ENCODE measurements at regions not wholly inside any gene's neighbourhood (a gene's known extent, or its start where the extent isn't known, plus 50 kb on each side); places are given as distances from the start of the nearest gene placed in this dataset.
"Not testable (repeated sequence)": the region's sequence is repeated elsewhere in the genome, so short reads cannot be mapped to it uniquely, and the experiment has no call there.

DNA sequence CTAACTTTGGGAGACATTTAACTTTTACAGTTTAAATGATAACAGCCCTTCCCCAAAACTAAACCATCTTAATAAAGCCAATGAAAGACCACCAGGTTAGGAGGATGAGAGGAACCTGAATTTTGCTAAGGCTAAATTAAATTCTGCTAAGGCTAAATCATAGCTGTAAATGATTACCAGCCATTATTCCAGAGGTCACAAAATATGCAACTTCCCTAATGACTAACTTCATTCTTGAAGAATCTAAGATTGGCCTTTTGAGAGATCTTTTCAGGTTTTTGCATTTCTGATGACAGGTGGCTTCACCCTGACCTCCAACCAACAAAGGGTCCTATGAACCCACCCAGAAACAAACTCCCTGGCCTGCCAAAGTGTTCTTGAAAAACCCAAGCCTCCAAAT, 373.3 kb downstream of the IPMK start:
- TF ChIP-seq, protein P1, sequence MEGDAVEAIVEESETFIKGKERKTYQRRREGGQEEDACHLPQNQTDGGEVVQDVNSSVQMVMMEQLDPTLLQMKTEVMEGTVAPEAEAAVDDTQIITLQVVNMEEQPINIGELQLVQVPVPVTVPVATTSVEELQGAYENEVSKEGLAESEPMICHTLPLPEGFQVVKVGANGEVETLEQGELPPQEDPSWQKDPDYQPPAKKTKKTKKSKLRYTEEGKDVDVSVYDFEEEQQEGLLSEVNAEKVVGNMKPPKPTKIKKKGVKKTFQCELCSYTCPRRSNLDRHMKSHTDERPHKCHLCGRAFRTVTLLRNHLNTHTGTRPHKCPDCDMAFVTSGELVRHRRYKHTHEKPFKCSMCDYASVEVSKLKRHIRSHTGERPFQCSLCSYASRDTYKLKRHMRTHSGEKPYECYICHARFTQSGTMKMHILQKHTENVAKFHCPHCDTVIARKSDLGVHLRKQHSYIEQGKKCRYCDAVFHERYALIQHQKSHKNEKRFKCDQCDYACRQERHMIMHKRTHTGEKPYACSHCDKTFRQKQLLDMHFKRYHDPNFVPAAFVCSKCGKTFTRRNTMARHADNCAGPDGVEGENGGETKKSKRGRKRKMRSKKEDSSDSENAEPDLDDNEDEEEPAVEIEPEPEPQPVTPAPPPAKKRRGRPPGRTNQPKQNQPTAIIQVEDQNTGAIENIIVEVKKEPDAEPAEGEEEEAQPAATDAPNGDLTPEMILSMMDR (IDR thresholded peaks at IDR 0.05; ENCODE audit: low read depth, low read length) = no peak
- H3K4me3 ChIP-seq (ENCODE audit: low read depth, low read length) = no peak overlapping the region
- DNase-seq (ENCODE audit: low read depth, low spot score) = no peak
- in situ Hi-C loops (cut with HindIII; ENCODE audit: low sequenced_read_pairs) = no loop called here

DNA sequence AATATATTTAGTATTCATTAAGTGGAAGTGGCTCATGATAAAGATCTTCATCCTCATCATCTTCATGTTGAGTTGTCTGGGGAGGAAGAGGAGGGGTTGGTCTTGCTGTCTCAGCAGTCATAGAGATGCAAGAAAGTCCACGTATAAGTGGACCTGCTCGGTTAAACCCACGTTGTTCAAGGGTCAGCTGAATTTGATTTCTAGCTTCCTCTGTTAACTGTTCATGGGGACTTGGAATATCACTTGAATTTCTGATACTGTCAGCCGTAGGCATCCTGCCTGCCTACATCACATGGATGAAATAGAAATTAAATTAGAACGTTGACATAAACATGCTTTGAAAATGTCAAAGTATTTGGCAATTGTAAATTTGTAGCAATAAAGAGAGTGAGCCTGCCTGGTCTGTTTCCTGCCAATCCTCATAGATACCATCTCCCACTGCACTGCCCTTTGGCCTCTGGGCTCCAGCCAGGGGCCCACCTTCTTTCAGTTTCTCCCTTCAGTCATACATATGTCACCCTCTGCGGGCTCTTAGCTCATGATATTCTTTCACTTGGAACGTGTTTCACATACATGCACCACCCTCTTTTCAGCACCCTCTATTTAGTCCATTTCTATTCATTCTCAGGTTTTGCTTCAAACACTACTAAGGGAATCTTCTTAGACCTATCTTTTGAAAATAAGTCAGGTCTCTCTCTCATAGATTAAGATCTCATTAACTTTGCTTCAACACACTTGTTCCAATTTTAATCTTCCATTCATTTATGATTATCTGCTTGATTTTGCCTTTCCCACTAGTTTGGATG, 376.3 kb downstream of the IPMK start:
- in situ Hi-C loops (cut with HindIII; ENCODE audit: low sequenced_read_pairs) = no loop called here
- DNase-seq (ENCODE audit: low read depth, low spot score) = no peak
- TF ChIP-seq, protein P1 (IDR thresholded peaks at IDR 0.05; ENCODE audit: low read depth, low read length) = no peak
- no peak overlapping the region for H3K4me3 ChIP-seq (ENCODE audit: low read depth, low read length)

DNA sequence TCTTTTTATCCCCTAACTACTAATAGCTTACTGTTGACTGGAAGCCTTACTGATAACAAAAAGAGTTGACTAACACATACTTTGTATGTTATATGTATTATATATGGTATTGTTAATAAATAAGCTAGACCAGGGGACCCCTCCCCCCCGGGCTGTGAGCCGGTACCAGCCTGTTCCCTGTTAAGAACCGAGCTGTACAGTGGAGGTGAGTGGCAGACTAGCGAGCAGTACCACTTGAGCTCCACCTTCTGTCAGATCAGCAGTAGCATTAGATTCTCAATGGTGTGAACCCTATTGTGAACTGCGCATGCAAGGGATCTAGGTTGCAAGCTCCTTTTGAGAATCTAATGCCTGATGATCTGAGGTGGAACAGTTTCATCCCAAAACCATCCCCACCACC, 377.0 kb downstream of the IPMK start:
- no peak overlapping the region for H3K4me3 ChIP-seq (ENCODE audit: low read depth, low read length)
- in situ Hi-C loops (cut with HindIII; ENCODE audit: low sequenced_read_pairs) = no loop called here
- TF ChIP-seq, protein P1 (IDR thresholded peaks at IDR 0.05; ENCODE audit: low read depth, low read length) = no peak
- DNase-seq (ENCODE audit: low read depth, low spot score) = no peak

DNA sequence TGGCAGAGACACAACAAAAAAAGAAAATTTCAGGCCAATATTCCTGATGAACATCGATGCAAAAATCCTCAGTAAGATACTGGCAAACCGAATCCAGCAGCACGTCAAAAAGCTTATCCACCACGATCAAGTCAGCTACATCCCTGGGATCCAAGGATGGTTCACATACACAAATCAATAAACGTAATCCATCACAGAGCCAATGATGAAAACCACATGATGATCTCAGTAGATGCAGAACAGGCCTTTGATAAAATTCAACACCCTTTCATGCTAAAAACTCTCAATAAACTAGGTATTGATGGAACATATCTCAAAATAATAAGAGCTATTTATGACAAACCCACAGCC, 382.1 kb downstream of the IPMK start:
- in situ Hi-C loops (cut with HindIII; ENCODE audit: low sequenced_read_pairs); DNase-seq (ENCODE audit: low read depth, low spot score); H3K4me3 ChIP-seq (ENCODE audit: low read depth, low read length): not testable (repeated sequence)

DNA sequence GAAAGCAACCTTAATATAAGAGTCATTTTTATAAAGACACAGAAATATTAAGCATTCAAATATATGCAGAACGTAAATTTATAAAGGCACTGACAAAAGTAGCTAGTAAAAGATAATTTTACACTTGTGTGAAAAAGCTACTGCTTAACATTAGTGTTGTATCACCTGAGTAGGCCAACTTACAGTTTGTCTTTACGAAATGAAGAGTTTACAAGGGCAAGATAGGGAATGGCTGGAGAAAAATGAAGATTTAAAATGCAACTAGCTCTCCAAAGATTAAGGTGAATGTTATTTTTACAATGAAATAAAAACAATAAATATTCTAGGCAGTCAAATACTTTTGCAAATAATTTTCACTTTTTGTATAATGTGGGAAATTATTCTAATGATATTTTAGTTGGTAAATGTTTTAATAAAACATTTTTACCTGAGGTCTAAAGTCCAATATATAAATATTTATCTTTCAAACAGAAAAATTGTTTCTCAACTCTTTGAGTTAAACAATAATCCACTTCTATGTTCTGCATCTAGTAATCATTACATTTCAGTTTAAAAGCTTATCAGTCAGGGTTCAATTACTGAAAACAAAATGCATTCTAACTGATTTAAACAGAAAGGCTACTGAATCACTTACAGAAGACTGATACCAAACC, 382.6 kb downstream of the IPMK start:
- in situ Hi-C loops (cut with HindIII; ENCODE audit: low sequenced_read_pairs) = no loop called here
- TF ChIP-seq, protein P1 (IDR thresholded peaks at IDR 0.05; ENCODE audit: low read depth, low read length) = no peak
- no peak for DNase-seq (ENCODE audit: low read depth, low spot score)
- H3K4me3 ChIP-seq (ENCODE audit: low read depth, low read length) = no peak overlapping the region

DNA sequence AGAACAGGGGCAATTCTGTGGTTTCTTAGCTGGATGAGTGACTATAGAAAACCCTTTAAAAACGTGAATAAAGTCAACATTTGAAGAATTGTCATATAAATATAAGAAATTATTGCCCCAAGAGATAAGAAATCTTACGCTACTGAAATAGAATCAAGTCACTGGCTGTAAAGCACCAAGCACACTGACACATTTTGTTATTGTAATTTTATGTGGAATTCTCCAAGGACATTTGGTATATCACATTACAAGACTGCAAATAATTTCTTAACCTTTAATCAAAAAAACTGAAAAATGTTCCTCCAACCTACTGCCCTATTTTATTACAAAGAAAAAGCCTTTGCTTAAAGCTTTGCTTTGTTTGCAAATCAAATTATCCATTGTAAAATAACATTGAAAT, 383.3 kb downstream of the IPMK start:
- no peak for DNase-seq (ENCODE audit: low read depth, low spot score)
- no peak overlapping the region for H3K4me3 ChIP-seq (ENCODE audit: low read depth, low read length)
- TF ChIP-seq, protein P1 (IDR thresholded peaks at IDR 0.05; ENCODE audit: low read depth, low read length) = no peak
- in situ Hi-C loops (cut with HindIII; ENCODE audit: low sequenced_read_pairs) = no loop called here

Data from astrocyte of the spinal cord (primary cell).